Stimulated activated CD4-positive, alpha-beta T cell treated with anti-CD3 and anti-CD28 coated beads, Interleukin-1b, Interleukin-23, amount 100 ng/mL, for 1 hour (primary cell): ENCODE measurements at regions not wholly inside any gene's neighbourhood (a gene's known extent, or its start where the extent isn't known, plus 50 kb on each side); places are given as distances from the start of the nearest gene placed in this dataset.
"Not testable (repeated sequence)": the region's sequence is repeated elsewhere in the genome, so short reads cannot be mapped to it uniquely, and the experiment has no call there.

Experiments
- DNase-seq, 2 donors: peaks; one replicate each; pipeline ENCODE4 v3.0.0-alpha.2; 2020; ENCODE audit warnings: low read depth in 2 of 2

DNA sequence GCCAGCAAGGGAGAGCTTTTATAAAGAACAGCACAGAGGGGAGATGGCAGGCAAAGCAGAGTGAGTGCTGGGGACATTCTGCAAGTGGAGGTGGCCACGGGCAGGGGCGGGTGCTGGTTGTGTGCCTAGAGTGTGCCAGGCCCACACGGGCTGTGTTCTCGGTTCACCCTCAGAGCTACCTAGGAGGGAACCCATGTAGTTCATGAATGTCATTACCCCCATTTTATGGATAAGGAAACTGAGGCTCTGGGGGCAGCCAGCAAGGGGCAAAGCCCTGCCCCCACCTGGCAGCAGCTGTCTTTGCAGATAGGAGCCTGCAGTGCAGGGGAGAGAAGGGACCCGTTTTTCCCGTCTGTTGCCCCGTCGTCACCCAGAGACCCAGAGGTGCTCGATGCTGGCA is 85.2 kb upstream of the NCOR2 start:
- DNase-seq: no peak

DNA sequence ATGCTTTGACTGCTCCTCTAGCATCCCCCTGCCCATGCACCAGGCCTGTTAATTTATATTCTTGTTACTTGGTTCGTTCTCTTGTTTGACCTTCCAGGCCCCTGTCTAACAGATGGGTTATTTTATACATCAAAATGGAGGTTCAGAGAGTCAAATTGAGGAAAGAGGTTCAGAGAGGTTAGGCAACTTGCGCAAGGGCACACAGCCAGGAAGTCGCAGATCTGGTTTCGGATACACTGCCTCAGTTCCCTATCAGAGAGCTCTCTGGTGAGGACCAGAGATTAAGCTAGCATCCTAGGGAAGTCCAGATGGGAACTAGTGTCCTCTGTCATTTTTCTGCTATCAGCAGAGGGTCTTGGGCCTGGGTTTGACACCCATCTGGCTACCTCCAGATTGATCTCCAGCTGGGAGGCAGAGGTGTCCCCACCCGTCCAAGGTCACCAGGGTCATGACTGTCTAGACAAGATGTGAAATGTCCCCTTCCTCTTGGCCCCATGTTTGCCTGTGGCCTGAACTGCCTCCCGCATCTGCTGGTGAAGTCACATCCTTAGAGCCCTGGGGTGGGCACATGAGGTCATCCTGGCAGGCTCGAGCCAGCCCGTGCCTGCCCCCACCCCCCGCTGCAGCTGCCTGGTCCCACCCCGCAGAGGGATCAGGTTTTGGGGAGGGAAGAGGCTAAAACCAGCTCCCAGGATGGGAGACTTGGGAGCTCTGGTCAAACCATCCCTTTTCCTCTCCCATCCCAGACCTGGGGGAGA is 84.3 kb upstream of the NCOR2 start:
- DNase-seq: no peak

DNA sequence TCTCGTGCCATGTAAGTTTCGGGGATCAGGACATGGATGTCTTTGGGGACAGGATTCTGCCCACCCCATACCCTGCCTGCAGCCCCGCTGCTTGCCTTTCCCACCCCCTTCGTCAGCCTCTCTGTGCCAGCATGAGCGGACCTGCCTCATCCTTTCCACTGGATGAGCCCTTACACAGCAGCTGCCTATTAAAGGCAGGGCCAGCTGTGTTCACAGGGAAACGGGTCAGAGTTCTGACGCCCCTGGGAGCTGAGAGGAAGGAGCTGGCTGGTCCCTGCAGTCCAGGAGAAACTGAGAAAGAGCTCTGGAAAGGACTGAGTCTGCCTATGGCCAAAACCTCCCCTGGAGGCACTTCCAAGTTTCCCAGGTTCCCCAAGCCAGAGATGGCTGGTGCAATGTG is 83.5 kb upstream of the NCOR2 start:
- no peak for DNase-seq

DNA sequence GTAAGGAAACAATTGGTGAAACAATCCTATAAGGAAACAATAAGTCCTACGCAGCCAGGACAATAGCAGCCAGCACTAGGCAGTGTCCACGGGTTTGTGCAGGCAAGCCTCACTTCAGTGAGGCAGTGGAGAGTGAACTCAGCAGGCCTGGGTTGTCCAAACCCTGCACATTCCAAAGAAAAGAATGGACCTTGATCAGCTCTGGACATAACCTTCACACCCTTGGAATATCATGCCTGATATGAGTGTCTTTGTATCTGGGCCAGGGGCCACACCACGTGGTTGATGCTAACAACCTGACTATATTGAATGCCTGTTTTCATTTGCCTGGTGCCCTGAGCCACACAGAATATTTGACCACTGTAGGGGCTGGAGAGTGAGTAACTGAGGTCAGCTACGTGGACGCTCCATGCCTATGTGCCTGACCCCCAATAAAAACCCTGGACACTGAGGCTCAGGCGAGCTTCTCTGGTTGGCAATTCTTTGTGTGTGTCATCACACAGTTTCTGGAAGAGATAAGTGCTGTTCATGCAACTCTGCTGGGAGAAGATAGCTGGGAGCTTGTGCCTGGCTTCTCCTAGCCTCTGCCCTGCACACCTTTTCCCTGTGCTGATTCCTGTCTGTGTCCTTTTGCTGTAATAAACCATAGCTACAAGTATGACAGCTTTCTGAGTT is 81.4 kb upstream of the NCOR2 start:
- DNase-seq: no peak

DNA sequence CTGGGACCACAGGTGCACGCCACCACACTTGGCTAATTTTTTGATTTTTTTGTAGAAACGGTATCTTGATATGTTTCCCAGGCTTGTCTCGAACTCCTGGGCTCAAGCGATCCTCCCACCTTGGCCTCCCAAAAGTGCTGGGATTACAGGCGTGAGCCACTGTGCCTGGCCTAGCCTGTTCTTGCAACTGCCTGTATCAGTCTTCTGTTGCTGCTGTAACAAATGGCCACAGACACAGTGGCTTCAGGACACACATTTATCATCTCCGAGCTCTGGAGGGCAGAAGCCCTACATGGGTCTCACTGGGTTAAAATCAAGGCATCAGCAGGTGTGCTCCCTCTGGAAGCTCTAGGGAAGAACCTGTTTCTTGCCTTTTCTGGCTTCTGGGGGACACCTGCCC is 79.9 kb upstream of the NCOR2 start:
- no peak for DNase-seq

DNA sequence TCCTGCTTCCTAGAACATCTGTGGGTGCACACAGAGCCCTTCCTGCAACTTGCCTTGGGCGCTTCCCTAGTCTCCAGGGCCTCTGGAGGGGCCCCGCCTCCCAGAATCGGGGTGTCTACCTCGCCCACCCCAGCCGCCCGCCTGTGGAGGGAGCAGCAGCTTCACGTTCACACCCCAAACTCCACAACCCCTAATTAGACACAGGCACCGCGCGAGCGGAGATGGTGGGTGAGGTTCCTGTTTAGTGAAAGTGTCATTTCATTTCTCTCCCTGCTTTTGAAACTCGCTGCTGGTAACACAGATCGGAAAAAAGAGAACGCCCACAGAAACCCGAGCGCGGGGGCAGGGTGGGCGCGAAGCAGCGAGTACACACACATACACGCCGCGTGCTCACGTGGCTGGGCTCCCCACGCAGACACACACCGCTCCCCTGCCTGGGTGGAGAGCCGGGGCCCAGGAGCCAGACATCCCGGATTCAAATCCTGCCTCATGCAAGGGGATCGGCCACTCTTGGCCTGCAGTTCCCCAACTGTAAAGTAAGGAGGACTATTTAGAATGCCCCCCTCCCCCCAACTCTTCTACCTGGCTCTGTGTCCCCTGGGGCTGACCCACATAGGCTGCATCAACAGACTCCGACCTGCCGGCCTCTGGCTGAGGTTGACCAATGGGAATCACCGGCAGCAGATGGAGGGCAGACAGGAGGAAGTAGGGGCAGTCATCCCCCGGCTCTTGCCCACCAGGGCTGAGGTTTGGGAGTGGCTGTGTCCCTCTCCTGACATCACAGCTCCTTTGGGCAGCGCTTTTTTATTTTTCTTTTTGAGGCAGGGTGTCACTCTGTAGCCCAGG is 79.2 kb upstream of the NCOR2 start:
- peak in 1 of 2 donors; percentile 37 for DNase-seq

DNA sequence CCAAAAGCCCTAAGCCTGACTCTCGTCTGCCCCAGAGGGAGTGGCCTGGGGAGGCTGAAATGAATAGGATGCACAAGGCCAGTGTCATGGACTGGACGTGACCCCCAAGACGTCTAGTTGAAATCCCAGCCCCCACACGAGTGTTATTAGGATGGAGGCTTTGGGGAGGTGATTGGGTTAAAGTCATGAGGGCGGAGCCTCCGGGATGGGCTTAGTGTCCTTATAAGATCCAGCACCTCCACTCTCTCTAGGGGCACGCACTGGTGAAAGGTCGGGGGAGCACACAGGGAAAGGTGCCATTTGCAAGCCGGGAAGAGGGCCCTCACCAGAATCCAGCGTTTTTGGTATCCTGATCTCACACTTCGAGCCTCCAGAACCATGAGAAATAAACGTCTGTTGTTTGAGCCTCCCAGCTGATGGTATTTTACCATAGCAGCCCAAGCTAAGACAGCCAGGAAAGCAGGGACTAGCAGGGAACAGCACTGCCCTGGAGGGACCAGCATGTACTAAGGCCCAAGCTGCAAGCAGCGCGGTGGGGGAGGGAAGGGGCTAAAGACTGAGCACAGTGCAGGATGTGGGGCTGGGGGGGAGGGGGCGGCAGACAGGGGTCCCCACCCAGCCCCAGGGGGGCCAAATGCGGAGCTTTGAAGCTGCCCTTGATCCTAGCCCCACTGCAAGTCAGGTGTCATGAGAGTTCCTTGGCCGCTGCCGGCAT is 78.3 kb upstream of the NCOR2 start:
- no peak for DNase-seq

DNA sequence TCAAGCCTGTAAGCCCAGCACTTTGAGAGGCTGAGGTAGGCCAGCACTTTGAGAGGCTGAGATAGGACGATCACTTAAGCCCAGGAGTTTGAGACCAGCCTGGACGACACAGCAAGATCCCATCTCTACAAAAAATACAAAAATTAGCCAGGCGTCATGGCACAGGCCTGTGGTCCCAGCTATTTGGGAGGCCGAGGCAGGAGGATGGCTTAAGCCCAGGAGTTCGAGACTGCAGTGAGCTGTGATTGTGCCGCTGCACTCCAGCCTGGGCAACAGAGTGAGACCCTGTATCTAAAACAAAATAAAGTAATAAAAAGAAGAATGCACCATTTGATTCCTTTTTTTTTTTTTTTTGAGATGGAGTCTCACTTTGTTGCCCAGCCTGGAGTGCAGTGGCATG is 76.4 kb upstream of the NCOR2 start:
- not testable (repeated sequence) for DNase-seq

DNA sequence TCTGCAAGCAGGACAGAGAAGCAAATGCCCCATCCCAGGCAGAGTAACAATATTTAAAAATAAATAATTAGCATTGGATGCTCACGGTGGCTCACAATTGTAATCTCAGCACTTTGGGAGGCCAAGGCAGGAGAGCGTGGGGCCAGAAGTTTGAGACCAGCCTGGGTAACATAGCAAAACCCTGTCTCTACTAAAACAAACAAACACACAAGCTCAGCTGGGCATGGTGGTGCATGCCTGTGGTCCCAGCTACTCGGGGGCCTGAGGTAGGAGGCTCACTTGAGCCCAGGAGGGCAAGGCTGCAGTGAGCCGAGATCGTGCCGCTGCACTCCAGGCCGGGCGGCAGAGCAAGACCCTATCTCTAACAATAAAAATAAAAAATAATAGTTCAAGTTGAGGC is 74.7 kb upstream of the NCOR2 start:
- DNase-seq: no peak

DNA sequence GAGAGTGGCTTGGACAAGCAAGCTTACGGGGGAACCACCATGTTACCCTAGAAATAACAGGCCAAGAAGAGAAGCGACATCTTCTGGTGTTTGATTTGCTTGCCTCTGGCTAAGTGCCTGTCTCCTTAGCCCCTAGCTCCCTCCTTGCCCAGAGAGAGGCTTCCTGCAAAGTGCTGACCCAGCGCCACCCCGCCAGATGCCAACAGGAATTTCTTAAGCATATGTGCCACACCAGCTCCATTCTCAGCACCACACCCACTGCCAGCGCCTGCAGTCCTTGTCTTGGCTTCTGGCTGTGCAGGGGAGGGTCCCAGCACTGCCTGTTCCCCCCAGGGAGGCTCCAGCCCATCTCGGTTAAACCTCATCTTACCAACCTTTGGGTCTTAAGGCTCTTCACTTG is 74.2 kb upstream of the NCOR2 start:
- no peak for DNase-seq

DNA sequence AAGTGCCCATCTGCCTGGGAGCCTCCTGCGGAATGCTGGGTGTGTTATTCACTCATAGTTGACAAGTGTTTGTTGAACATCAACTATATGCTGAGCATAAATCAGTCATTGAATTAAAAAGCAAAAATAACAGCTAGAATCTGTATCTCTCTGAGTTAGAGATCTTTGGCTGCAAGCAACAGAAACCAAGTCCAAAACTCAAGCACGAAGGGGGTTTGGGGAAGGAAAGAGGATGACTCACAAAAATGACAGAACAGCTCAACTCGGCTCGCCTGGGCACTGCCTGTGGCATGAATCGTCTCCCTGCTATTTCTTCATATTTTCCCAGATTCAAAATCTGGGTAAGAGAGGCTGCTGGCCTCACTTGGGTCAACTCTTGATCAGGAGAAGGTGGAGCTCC is 72.6 kb upstream of the NCOR2 start:
- no peak for DNase-seq

DNA sequence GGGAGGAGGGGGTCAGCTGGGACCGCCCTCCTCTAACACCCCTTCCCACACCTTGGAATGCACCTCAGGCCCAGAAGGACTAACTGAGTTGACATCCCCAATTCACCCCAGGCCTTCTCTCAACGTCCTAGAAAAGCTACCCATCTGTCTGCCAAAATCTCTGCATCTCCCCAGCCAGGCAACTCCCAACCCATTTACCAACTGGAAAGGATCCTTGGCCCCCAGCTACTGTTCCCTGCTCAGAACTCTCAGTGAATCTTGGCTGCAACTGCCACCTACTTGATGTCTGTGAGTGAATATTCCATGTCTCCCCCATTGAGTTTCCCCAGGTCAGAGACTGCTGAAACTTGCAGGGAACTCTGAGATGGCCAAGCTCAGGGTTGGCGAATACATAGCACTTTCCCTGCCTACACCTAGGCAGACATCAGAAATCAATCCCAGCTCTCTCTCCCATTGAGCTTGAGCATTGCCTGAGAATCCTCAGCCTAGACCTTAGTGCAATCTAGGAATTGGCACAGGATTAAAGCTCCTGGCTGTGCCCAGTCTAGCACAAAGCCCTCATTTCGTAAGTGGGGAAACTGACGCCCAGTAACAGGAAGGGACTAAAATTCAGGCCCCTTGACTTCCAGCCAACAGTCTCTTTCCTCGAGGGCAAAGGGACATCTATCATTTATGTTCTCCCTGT is 71.9 kb upstream of the NCOR2 start:
- DNase-seq: no peak

DNA sequence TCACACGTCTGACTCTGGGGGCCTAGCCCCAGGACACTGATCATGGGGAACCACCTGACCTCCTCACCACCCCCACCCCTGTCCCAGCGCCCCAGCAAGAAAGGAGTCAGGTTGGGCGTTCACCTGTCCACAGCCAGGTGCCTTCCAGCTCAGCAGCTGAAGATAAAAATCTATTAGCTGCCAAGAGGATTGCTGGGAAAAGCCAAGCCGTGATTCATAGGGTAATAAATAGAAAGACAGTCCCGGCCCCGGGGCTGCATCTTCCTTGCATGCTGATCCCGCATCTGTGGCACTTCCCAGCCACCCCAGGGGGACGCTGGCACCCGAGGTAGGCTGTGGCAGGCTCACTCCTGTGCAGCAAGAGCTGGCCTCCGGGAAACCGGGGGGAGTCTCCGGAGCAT is 70.2 kb upstream of the NCOR2 start:
- DNase-seq: no peak

DNA sequence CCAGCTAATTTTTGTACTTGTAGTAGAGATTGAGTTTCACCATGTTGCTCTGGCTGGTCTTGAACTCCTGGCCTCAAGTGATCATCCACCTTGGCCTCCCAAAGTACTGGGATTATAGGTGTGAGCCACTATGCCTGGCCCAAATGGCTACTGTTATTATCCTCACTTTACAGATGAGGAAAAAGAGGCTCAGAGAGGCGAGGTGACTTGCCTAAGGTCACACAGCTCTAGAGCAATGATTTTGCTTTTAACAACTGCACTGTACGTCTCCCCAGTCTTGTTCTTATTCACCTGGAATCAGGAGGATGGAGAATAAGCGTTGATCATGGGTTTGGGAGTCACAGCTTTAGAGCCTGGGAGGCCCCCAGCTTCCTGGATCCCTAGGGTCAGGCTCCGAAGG is 69.8 kb upstream of the NCOR2 start:
- no peak for DNase-seq

DNA sequence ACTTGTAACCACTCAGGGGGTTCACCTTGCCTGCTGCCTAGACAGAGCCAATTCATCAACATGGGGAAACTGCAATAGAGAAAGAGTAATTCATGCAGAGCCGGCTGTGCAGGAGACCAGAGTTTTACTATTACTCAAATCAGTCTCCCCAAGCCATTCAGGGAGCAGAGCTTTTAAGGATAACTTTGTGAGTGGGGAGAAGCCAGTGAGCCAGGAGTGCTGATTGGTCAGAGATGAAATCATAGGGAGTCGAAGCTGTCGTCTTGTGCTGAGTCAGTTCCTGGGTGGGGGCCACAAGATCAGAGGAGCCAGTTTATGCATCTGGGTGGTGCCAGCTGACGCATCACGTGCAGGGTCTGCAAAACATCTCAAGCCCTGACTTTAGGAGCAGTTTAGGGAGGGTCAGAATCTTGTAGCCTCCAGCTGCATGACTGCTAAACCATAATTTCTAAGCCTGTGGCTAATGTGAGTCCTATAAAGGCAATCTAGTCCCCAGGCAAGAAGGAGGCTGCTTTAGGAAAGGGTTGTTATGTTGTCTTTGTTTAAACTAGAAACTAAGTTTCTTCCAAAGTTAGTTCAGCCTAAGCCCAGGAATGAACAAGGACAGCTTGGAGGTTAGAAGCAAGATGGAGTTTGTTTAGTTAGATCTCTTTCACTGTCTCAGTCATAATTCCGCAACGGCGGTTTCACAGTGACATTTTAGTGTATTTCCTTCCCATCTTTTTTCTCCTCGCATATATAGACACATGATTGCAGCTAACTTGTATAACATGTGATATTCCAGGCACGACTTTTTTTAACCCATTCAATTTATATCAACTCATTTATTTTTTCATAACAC is 68.9 kb upstream of the NCOR2 start:
- DNase-seq: peak in 1 of 2 donors; percentile 10

DNA sequence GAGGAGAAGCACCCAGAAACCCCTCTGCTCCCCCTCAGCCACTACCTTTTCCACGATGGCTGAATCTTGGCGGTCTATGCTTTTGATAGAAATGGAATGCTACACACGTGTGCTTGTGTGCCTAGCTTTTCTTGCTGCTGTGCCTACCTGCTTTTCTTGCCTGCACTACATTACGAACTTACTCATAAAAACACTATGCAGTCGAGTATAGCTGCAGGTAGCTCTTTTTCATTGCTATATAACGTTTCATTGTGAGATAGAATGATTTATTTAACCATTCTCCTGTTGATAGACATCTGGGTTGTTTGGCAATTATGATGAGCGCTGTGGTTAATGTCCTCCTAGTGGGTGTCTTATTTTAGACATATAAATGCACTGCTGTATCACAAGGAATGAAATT is 67.9 kb upstream of the NCOR2 start:
- no peak for DNase-seq

DNA sequence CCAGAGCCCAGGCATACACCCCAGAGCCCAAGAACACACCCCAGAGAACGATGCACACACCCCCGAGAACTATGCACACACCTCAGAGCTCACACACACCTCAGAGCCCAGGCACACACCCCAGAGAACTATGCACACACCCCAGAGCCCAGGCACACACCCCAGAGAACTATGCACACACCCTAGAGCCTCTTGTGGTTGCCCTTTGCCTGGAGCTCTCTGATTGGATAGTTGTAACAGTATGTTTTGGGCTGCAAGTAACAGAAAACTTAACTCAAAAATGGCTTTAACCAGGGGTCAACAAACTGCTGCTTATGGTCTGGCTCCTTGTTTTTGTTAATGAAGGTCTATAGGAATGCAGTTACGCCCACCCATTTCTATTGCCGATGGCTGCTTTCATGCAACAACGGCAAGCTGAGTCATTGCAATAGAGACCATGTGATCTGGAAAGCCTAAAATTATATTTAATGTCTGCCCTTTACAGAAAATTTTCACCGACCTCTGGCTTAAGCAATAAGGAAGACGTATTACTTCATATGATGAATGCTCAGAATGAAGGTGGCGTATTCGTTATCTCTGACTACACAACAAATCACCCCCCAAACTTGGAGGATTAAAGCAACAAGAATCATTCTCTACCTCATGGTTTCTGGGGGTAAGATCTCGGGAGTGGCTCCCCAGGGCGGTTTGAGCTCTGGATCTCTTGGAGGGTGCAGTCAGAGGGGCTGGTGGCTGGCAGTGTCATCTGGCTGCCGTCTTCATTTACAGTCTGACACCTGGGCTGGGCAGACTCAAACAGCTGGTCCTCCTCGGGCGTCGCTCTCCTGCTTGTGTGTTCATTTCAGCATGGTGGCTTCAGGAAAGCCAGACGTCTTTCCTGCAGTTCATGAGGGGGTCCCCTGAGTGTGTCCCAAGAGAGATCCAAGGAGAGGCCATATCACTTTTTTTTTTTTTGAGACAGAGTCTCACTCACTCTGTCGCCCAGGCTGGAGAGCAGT is 66.3 kb upstream of the NCOR2 start:
- no peak for DNase-seq

DNA sequence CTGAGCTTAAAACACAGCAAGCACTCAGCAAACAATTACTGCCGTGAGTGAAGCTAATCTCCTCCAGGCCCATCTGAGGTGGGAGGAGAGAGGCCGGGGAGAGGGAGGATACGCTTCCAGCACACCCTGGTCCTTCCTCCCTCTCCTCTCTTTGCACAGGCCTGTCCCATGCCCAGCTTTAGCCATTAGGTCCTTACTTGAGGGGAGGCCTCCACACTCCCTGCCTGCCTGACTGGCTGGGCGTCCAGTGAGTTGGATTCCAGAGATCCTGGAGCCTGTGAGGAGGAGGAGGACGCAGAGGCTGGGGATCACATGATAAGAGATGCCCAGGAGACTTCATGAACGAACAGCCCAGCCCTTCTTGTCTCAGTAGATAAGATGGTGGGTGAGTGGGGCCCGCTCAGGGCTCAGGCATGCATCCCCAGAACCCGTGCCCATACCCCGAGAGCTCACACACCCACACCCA is 65.1 kb upstream of the NCOR2 start:
- no peak for DNase-seq

DNA sequence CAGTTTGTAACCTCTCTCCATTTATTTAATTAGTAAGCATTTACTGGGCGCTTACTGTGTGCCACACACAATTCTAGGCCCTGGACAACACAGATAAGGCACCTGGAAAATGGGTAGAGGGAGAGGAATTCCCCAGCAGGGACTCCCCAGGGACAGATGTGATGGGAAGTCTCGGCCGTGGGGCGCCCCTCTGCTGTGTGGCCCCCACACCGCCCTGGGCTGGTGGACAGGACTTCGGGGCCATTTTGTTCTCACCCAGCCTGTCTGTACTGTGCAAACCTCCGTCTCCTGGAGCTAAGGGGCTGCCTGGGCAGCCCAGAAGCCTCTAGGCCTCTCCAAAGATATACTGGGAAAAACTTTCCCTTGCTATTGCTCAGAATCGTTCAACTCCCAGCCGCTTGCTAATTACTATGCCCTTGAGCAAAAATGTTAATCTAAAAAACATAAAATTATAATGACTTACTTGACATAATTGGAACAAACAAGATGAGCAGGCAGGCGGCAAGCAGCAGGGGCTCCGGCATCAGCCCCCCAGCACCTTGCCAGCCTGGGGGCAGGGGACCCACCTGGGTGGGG is 64.4 kb upstream of the NCOR2 start:
- DNase-seq: no peak
